ENCODE measurements at regions not wholly inside any gene's neighbourhood (a gene's known extent, or its start where the extent isn't known, plus 50 kb on each side); places are given as distances from the start of the nearest gene placed in this dataset.

- no peak for TF ChIP-seq CTCF (IDR thresholded peaks at IDR 0.05)
- TF ChIP-seq EZH2 (IDR thresholded peaks at IDR 0.05; ENCODE audit: borderline replicate concordance, insufficient read depth, low read depth, low read length, poor library complexity, severe bottlenecking), result no peak
Observed at GRCh38 chr15:98289747-98290146, 329.2 kb downstream of the ARRDC4 start.
